Activated B cell treated with CpG ODN at 0.5 μM for 24 hours (primary cell): ENCODE measurements at regions not wholly inside any gene's neighbourhood (a gene's known extent, or its start where the extent isn't known, plus 50 kb on each side); places are given as distances from the start of the nearest gene placed in this dataset.

Source experiments
- ATAC-seq: fragments of 200-7000 bp; cut with Tn5 transposase; one replicate; pipeline ENCODE4 v1.10.0; 2021; ENCODE audit warnings: low read depth, mild to moderate bottlenecking, moderate library complexity
- CTCF ChIA-PET: fragments of 350-600 bp; sonication (Branson Sonifier 250); formaldehyde crosslinking; loops from one replicate; lab custom pipeline; 2021; ENCODE audit warnings: antibody characterized with exemption; lab: Charles Lee
- POLR2A ChIA-PET: fragments of 350-600 bp; sonication (Branson Sonifier 250); formaldehyde crosslinking; loops from one replicate; lab custom pipeline; 2021; ENCODE audit warnings: antibody characterized with exemption; lab: Charles Lee
- DNase-seq: peaks from one replicate; pipeline ENCODE4 v3.0.0; 2022
- H3K27ac Mint-ChIP-seq: one replicate; pipeline ENCODE4 v1.8.0; 2020; ENCODE audit warnings: mixed read lengths
- H3K27me3 Mint-ChIP-seq: one replicate; pipeline ENCODE4 v1.8.0; 2021; ENCODE audit warnings: mixed read lengths
- H3K36me3 Mint-ChIP-seq: one replicate; pipeline ENCODE4 v1.8.0; 2021; ENCODE audit warnings: low read depth, mixed read lengths
- H3K4me1 Mint-ChIP-seq: one replicate; pipeline ENCODE4 v1.8.0; 2021; ENCODE audit warnings: mixed read lengths
- H3K4me3 Mint-ChIP-seq: one replicate; pipeline ENCODE4 v1.8.0; 2020; ENCODE audit warnings: mild to moderate bottlenecking, mixed read lengths
- H3K9me3 Mint-ChIP-seq: one replicate; pipeline ENCODE4 v1.8.0; 2020; ENCODE audit warnings: mixed read lengths
- CTCF ChIP-seq: fragments of 200-600 bp; IDR thresholded peaks from one replicate; pipeline ENCODE4 v1.8.0; 2022; ENCODE audit warnings: antibody characterized with exemption, mild to moderate bottlenecking
- intact Hi-C: fragments of 100-400 bp; cut with micrococcal nuclease; formaldehyde crosslinking; loops from one replicate; pipeline ENCODE4 v1.15.1; 2024

DNA sequence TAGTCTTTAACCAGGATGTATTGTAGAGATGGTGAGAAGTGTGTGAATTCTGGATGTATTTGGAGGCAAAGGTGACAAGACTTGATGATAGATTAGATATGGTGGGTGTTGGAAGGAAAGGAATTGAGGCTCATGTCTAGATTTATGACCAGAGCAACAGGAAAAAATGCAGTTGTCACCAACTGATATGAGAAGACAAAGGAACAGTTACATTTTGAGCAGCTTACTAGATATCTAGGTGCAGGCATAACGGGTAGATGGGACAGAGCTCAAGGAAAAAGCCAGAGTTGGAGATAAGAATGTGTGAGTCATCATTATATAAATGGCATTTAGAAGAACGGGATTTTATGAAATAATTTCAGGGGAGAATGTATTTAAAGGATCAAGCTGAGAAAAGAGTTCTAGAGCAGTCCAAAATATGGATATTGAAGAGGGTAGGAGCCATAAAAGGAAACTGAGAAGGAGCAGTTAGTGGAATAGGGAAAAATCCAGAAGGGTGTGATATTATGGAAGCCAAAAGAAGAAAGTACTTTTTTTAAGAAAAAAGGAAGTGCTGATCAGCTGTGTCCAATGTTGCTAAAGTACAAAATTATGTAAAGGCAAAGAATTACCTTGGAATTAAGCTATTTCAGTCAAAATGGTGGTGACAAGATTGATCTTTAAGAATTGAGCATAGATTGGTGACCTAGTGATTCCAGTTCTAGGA is 262.5 kb downstream of the CGGBP1 start:
- intact Hi-C loops, result no loop called here
- no peak overlapping the region for H3K4me3 Mint-ChIP-seq

GRCh38 chr3:87795701-87796100 is 263.1 kb downstream of the CGGBP1 start:
- POLR2A ChIA-PET, result no interaction called here
- H3K4me1 Mint-ChIP-seq, result peaks cover 31% of the 10 kb centered on the region
- no peaks in the 10 kb centered on the region for H3K36me3 Mint-ChIP-seq
- CTCF ChIA-PET, result interaction anchor here (1.2 kb wide), 1 partner anchor 23 kb away, joined by 3 read pairs; no protein-coding TSS in a partner anchor
- H3K9me3 Mint-ChIP-seq, result no peaks in the 10 kb centered on the region
- ATAC-seq (no peak), DNase-seq (no peak)
- H3K4me3 Mint-ChIP-seq, result no peak overlapping the region
- H3K27me3 Mint-ChIP-seq, result peaks cover 28% of the 10 kb centered on the region
- no peak overlapping the region for H3K27ac Mint-ChIP-seq
- TF ChIP-seq CTCF, result no peak
- intact Hi-C loops, result no loop called here

More for the DNA sequence above, 262.5 kb downstream of the CGGBP1 start:
- H3K27ac Mint-ChIP-seq, result no peak overlapping the region
- no peaks in the 10 kb centered on the region for H3K36me3 Mint-ChIP-seq
- ChIA-PET POLR2A (interaction anchor here (1.4 kb wide), 1 partner anchor 10 kb away, joined by 3 read pairs; no protein-coding TSS in a partner anchor), CTCF (no interaction called here)
- TF ChIP-seq CTCF, result no peak
- peaks cover 22% of the 10 kb centered on the region for H3K27me3 Mint-ChIP-seq
- ATAC-seq (no peak), DNase-seq (no peak)
- peaks cover 31% of the 10 kb centered on the region for H3K4me1 Mint-ChIP-seq
- no peaks in the 10 kb centered on the region for H3K9me3 Mint-ChIP-seq

DNA sequence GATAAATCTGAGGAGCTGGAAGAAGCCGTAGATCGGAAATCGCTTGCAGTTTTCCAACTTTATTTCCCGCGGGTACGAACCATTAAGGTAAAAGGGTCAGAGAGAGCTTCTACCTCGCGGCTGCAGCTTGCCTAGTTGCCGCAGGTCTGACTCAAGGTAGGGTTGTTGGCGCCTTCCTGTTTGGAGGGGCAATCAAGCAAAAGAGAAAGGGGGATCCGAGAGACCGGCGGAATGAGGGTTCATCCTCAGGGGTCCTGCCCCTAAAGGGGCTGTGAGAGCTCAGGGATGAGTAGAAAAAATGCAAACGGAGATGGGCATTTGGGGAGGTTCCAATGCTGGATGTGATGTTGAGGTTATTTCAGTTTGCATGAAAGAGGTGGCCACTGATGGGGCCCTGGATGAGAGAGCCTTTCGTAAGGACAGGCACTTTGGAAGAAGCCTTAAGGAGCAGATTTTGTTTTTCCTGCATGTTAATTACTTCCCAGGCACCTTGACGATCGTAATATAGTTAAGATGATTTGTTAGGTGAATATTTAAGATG is 265.4 kb downstream of the CGGBP1 start:
- peaks cover 31% of the 10 kb centered on the region for H3K4me1 Mint-ChIP-seq
- intact Hi-C loops, result loop anchor here (5.0 kb wide), 1 partner anchor 209 kb away; no protein-coding TSS in a partner anchor
- peak; percentile 28 for ATAC-seq
- H3K36me3 Mint-ChIP-seq, result no peaks in the 10 kb centered on the region
- POLR2A ChIA-PET, result no interaction called here
- no peak overlapping the region for H3K27ac Mint-ChIP-seq
- no peaks in the 10 kb centered on the region for H3K9me3 Mint-ChIP-seq
- TF ChIP-seq CTCF, result no peak
- CTCF ChIA-PET, result no interaction called here
- no peak for DNase-seq
- H3K4me3 Mint-ChIP-seq, result peak overlapping the region; percentile 73
- H3K27me3 Mint-ChIP-seq, result peaks cover 34% of the 10 kb centered on the region

GRCh38 chr3:87792534-87793336 is 266.1 kb downstream of the CGGBP1 start, which contains the start of gene HTR1F:
Gene HTR1F (plus strand): TSS chr3:87792706.
- no peaks in the 10 kb centered on the region for H3K9me3 Mint-ChIP-seq
- ChIA-PET CTCF (no interaction called here), POLR2A (no interaction called here)
- ATAC-seq, result peak; percentile 45
- H3K4me1 Mint-ChIP-seq, result peaks cover 31% of the 10 kb centered on the region
- no peak within 1 kb of the TSS for H3K27ac Mint-ChIP-seq
- intact Hi-C loops, result loop anchor here (5.0 kb wide), 1 partner anchor 210 kb away; no protein-coding TSS in a partner anchor
- H3K36me3 Mint-ChIP-seq, result no peaks in the 10 kb centered on the region
- peaks cover 33% of the 10 kb centered on the region for H3K27me3 Mint-ChIP-seq
- DNase-seq, result peak; percentile 16
- H3K4me3 Mint-ChIP-seq, result peak within 1 kb of the TSS; percentile 82
- TF ChIP-seq CTCF, result no peak

GRCh38 chr3:87792198-87792533 is 266.6 kb downstream of the CGGBP1 start:
- H3K36me3 Mint-ChIP-seq, result no peaks in the 10 kb centered on the region
- TF ChIP-seq CTCF, result no peak
- POLR2A ChIA-PET, result no interaction called here
- intact Hi-C loops, result loop anchor here (5.0 kb wide), 1 partner anchor 210 kb away; no protein-coding TSS in a partner anchor
- peaks cover 33% of the 10 kb centered on the region for H3K27me3 Mint-ChIP-seq
- no peaks in the 10 kb centered on the region for H3K9me3 Mint-ChIP-seq
- no peak for ATAC-seq
- CTCF ChIA-PET, result no interaction called here
- no peak for DNase-seq
- no peak overlapping the region for H3K27ac Mint-ChIP-seq
- peak overlapping the region; percentile 82 for H3K4me3 Mint-ChIP-seq
- peaks cover 30% of the 10 kb centered on the region for H3K4me1 Mint-ChIP-seq
